GM12865 (cell line): ENCODE measurements at regions not wholly inside any gene's neighbourhood (a gene's known extent, or its start where the extent isn't known, plus 50 kb on each side); places are given as distances from the start of the nearest gene placed in this dataset.

Experiments
- DNase-seq: peaks from one replicate; pipeline ENCODE4 v3.0.0; 2010; ENCODE audit warnings: low read depth
- H3K4me3 ChIP-seq: 2 replicates; pipeline ENCODE4 v1.5.1; 2011; ENCODE audit warnings: mild to moderate bottlenecking, low read depth, low read length, control low read depth
- TF ChIP-seq, protein P1 (sequence below): IDR thresholded peaks from 2 replicates; pipeline ENCODE4 v1.5.1; 2011; ENCODE audit warnings: low read length, control low read depth, low read depth, inconsistent platforms; ENCODE audit not compliant: insufficient read depth; ENCODE audit errors: missing control alignments

DNA sequence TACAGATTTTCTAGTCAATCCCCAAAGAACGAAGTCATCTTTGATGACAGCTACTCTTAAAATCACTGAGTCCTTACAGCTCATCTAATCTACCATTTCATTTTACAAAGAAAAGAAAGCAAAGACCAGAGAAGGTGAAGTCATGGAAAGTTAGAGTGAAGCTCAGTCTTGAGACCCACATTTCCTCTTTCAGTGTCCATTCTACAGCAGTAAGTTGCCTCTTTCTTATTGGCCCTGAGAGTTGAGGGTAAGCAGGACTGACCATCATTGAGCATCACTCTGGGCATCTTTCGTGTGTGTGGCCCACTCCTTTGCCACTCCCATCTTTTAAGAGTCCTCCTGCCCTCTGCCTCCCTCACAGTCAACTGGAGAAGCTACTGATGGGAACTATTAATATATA is 251.8 kb upstream of the NR4A3 start:
- no peak for DNase-seq
- TF ChIP-seq, protein P1, sequence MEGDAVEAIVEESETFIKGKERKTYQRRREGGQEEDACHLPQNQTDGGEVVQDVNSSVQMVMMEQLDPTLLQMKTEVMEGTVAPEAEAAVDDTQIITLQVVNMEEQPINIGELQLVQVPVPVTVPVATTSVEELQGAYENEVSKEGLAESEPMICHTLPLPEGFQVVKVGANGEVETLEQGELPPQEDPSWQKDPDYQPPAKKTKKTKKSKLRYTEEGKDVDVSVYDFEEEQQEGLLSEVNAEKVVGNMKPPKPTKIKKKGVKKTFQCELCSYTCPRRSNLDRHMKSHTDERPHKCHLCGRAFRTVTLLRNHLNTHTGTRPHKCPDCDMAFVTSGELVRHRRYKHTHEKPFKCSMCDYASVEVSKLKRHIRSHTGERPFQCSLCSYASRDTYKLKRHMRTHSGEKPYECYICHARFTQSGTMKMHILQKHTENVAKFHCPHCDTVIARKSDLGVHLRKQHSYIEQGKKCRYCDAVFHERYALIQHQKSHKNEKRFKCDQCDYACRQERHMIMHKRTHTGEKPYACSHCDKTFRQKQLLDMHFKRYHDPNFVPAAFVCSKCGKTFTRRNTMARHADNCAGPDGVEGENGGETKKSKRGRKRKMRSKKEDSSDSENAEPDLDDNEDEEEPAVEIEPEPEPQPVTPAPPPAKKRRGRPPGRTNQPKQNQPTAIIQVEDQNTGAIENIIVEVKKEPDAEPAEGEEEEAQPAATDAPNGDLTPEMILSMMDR: no peak

DNA sequence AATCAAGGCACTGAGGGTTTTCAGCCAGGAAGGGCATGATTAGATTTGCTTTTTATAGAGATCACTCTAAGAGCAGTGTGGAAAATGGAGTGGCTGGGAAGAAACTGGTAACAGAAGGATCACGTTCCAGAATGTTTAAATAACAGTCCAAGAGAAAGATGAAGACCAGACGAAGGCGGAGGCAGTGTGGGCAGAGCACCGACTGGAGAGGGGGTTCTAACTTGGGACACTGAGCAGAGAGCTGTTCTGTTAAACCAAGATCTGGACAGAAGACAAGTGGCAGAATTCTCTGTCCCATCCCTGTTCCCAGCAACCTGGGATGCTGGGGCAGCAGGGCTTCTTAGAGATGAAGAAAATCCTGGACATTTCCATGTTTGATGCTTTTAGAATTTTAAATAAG is 249.1 kb upstream of the NR4A3 start:
- no peak for DNase-seq
- no peak overlapping the region for H3K4me3 ChIP-seq
- TF ChIP-seq, protein P1: no peak

More for the DNA sequence above, 251.8 kb upstream of the NR4A3 start:
- H3K4me3 ChIP-seq: no peak overlapping the region

DNA sequence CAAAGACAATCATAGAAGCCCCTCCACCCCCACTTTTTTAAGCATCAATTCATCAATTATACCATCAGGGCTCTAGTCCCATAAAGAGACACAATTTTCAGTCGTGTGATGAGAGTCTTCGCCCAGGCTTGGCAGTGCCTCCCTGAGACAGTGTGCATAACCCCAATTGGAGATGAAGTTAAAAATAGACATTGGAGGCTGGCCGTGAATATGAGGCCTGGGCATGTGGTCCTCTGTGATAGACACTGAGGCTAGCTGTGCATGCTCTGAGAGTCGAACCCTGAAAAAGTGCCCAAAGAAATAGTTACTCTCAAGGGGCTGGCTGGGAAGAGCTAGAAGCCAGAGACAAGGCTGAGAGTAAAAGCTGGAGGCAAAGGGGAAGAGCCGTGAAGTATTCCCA is 248.6 kb upstream of the NR4A3 start:
- DNase-seq: no peak
- H3K4me3 ChIP-seq: no peak overlapping the region
- TF ChIP-seq, protein P1: no peak

DNA sequence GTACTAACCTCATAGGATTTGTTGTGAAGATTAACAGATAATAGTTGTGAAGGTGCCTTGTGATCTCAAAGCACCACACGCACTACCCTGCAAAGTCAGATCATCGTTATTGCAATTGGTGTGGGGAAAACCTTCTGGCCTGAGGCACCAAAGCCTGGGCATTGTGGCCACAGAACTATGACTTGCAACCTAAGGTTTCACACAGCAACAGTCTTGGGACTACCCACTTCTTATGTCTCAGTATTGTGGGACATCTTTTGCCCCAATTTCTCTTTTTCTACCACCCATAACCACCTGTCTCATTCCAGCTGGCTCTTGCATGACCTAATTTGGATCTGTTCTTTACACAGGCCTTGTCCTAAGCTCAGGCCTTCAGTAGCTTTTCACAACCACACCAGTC is 247.8 kb upstream of the NR4A3 start:
- TF ChIP-seq, protein P1: no peak
- H3K4me3 ChIP-seq: no peak overlapping the region
- DNase-seq: peak; percentile 1

DNA sequence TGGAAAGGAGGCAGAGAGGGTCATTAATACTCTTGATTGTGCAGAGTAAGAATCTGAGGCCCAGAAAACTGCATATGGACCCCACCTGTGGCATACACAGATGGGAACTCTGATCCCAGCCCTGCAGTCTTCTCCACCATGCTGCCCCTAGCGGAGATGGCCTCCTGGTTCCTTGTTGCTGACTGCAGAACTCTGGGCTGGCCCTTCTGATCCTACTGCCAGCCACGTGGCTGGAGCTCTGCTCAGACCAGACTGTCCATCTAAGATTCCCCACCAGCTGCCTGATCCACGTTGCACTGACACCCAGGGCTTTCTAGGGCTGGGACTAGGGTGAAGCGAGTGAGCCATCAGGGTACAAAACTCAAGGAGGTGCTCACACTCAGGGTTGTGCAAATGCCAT is 245.7 kb upstream of the NR4A3 start:
- H3K4me3 ChIP-seq: no peak overlapping the region
- DNase-seq: no peak
- TF ChIP-seq, protein P1: no peak

DNA sequence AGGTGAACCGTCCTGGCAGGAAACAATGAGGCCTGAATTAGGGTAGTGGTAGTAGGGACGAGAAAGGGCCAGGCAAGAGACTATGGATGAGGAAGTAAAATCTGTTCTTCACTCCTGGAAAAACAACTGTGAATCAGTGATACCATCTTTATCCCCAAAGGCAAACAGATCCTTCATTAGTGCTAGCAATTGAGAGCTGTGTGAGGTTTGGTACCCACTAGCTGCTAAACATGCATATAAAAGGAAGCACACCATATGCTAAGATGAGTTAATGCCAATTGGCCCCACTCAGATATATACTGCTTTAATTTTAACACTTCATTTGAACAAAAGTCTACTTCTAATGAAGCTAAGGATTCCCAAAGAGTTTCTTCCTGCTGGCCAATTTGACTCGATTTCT is 244.8 kb upstream of the NR4A3 start:
- TF ChIP-seq, protein P1: no peak
- DNase-seq: no peak
- no peak overlapping the region for H3K4me3 ChIP-seq

DNA sequence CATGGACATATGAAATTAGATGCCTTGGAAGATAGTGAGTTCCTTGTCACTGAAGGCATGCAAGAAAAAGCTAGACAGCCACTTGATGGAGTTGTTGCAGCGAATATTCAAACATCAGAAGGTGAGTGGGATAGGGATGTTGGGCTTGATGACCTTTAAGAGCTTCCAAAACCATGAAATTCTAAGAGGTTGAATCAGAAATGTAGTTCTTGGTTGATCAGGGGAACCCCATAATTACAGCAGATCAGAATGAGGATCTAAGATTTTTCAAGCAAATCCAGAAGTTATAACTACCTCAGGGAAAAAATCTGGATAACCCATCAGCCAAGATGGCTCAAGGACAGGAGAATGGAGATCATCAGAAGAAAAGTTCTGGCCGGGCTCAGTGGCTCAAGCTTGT is 244.3 kb upstream of the NR4A3 start:
- no peak for DNase-seq
- TF ChIP-seq, protein P1: no peak
- H3K4me3 ChIP-seq: no peak overlapping the region
